Embryonic facial prominence (tissue), 1 donor: ENCODE measurements at regions not wholly inside any gene's neighbourhood (a gene's known extent, or its start where the extent isn't known, plus 50 kb on each side); places are given as distances from the start of the nearest gene placed in this dataset.
"Not testable (repeated sequence)": the region's sequence is repeated elsewhere in the genome, so short reads cannot be mapped to it uniquely, and the experiment has no call there.

Experiments used
- DNase-seq: peaks from one replicate; pipeline ENCODE4 v3.0.0-alpha.2; 2016; ENCODE audit errors: extremely low spot score

DNA sequence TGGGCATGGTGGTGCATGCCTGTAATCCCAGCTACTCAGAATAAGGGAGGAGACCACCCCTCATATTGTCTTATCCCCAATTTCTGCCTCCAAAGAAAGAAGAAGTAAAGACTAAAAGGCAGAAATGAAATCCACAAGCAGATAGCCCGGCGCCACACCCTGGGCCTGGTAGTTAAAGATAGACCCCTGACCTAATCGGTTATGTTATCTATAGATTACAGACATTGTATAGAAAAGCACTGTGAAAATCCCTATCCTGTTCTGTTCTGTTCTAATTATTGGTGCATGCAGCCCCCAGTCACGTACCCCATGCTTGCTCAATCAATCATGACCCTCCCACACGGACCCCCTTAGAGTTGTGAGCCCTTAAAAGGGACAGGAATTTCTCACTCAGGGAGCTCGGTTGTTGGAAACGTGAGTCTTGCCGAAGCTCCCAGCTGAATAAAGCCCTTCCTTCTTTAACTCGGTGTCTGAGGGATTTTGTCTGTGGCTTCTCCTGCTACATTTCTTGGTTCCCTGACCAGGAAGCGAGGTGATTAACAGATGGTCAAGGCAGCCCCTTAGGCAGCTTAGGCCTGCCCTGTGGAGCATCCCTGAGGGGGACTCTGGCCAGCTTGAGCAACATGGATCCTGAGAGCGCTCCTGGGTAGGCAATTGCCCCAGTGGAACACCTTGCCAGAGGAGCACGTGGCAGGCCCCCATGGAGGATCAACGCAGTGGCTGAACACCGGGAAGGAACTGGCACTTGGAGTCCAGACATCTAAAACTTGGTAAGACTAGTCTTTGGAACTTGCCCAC, 188.7 kb upstream of the NDUFV2 start:
- not testable (repeated sequence) for DNase-seq

DNA sequence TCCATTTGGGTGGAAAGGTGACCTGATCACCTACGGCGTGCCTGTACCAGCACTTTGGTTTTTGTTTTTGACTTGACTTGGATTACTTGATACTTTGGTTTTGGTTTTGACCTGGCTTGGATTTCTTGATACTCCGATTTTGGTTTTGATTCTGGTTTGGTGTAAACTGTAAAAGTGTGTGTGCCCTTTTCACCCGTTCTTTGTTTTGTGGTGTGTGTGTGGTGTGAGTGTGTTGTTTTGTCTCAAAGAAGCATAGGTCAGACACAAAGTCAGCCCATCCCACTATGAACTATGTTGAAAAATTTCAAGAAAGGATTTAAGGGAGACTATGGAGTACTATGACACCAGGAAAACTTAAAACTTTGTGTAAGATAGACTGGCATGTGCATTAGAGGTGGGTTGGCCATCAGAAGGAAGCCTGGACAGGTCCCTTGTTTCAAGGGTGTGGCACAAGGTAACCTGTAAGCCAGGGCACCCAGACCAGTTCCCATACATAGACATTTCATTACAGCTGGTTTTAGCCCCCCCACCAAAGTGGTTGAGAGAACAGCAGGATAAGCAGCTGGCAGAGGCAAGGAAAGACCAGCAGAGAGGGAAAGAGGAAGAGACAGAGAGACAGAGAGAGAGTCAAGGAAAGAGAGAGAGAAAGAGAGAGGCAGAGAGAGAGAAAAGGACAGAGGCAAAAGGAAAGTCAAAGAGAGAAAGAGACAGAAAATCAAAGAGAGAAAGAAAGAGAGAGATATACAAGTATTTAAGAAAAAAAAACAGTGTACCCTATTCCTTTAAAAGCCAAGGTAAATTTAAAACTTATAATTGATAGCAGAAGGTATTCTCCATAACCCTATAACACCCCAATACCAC, 187.9 kb upstream of the NDUFV2 start:
- DNase-seq, result not testable (repeated sequence)

DNA sequence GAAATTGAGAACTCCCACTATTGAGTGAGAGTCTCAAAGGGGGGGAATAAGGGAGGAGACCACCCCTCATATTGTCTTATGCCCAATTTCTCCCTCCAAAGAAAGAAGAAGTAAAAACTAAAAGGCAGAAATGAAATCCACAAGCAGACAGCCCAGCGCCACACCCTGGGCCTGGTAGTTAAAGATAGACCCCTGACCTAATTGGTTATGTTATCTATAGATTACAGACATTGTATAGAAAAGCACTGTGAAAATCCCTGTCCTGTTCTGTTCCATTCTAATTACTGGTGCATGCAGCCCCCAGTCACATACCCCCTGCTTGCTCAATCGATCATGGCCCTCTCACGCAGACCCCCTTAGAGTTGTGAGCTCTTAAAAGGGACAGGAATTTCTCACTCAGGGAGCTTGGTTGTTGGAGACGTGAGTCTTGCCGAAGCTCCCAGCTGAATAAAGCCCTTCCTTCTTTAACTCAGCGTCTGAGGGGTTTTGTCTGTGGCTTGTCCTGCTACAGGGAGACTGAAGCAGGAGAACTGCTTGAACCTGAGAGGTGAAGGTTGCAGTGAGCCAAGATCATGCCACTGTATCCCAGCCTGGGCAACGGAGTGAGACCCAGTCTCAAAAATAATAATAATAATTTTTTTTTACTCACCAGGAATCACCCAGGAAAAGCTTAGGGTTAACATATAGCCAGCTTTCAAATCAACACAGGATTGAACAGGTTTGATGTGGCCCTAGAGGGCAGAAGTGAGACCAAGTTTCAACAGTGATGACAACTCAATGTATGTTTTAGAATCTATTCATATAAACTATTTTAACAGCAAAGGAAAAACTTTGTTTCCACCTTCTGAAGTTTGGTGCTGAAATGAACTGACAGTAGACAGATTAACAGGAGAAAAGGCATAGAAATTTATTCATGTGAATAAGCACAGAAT, 181.4 kb upstream of the NDUFV2 start:
- not testable (repeated sequence) for DNase-seq

DNA sequence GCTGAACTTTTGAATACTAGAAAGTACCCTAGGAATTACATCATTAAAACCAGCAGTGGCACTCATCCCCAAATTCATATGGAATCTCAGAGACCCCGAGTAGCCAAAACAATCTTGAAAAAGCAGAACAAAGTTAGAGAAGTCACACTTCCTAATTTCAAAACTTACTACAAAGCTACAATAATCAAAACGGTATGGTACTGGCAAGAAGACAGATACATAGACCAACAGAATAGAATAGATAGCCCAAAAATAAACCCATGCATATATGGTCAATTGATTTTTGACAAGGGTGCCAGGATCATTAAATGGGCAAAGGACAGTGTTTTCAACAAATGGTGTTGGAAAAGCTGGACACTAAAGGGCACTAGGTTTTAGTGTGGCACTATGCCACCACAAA, 176.0 kb upstream of the NDUFV2 start:
- DNase-seq, result no peak

DNA sequence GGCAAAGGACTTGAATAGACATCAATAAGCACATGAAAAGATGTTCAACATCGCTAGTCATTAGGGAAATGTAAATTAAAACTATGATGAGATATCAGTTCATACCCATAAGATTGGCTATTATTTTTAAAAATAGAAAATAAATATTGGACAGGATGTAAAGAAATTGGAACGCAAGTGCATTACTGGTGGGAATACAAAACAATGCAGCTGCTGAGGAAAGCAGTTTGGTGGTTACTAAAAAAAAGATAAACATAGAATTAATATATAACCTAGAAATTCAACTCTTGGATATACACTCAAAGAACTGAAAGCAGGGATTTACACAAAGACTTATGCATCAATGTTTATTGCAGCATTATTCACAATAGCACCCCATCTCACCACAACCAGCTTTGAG, 174.5 kb upstream of the NDUFV2 start:
- no peak for DNase-seq

DNA sequence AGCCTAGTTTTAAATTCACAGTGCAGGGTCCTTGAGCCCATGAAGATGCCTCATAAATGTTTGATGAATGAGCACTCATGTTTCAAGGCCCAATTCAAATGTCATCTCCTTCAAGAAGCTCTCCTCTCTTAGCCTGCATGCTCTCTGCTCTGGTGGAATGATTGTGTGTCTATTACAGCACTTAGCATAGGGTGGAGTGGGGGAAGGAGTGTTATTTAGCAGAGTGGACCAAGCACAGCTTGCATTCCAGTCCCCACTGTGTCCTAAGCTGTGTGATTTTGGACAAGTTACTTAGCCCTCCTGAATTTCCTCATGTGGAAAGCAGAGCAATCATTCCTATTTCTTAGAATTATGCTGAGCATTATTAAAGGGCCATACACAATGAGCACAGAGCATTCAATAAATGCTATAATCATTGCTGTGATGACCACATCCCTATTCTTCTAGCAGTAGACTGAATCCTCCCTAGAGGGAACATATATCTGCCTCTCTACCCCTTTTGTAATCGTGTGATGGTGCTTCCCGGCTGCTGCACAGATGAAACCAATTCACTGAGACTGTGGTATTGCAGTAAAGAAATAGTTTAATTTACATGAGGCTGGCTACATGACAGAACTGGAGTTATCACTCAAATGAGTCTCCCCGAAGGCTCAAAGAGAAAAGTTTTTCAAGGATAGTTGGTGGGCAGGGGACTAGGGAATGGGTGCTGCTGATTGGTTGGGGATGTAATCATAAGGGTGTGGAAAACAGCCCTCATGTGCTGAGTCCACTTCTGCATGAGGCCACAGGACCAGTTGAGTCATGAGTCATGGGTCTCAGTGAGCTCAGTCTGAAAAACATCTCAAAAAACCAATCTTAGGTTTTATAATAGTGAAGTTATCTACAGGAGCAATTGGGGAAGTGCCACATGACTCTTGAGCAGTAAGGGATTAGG, 173.4 kb upstream of the NDUFV2 start:
- DNase-seq, result no peak

DNA sequence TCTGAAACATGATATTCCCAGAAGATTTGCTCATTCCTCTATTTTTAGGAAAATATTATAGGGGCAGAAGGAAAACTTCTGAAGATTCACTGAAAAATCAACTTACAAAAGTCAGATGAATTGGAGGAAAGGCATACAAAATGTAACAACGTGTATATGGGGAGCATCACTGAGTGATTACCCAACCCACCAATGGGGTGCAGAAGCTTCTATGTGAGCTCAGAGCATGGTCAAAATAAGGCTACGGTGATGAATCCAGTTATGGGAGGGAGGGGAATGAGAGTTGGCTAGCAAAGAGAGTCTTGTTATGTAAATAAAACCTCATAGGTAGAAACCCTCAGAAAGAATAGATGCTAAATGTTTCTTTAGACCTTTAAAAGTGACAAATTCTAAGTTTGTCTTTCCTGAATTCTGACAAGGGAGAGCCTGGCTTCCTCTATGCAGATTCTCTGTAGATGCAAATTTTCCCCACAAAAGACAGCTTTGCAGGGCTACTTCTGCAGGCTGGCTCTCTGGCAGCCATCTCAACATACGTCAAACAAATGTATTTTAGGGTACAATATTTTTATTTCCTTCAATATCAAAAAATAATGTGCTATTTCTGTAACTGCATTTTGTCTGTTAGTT, 171.4 kb upstream of the NDUFV2 start:
- DNase-seq, result no peak

DNA sequence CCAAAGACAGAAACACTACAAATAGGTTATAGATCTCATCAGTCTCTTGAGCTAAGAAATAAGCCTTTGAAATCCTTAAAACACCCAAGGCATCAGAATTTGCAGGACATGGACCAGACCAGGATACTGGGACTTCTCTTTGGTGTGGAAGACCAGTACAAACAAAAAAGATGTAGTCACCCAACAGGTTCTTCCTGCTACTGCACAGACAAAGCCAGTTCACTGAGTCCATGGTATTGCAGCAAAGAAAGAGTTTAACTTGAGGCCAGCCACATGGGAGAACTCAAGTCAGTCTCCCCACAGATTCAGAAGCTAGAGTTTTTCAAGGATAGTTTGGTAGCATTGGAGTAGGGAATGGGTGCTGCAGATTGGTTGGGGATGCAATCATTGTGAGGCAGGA, 169.6 kb upstream of the NDUFV2 start:
- no peak for DNase-seq

DNA sequence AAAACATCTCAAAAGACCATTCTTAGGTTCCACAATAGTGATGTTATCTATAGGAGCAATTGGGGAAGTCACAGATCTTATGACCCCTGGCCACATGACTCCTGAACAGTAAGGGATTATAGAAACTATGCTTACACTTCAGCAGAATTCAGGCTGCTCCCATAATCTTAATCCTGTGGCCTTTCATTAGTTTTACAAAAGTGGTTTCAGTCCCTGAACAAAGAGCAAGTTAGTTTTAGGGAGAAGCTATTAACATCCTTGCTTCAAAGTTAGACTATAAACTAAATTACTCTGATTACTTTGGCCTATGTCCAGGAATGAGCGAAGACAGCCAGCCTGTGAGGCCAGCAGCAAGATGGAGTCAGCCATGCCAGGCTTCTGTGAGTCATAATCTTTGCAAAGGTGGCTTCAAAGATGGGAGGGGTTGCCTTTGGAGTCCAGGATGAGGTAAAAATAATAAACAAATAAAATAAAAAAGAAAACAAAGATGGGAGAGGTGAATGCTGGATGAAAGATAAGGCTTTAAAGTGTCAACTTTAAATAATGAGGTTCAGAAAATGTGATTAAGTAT, 168.7 kb upstream of the NDUFV2 start:
- no peak for DNase-seq

DNA sequence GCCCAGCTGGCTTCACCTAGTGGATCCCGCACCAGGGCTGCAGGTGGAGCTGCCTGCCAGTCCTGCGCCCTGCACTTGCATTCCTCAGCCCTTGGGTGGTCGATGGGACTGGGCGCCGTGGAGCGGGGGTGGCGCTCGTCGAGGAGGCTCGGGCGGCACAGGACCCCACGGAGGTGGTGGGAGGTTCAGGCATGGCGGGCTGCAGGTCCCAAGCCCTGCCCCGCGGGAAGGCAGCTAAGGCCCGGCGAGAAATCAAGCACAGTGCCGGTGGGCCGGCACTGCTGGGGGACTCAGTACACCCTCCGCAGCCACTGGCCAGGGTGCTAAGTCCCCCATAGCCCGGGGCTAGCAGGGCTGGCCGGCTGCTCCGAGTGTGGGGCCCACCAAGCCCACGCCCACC, 167.2 kb upstream of the NDUFV2 start:
- not testable (repeated sequence) for DNase-seq

DNA sequence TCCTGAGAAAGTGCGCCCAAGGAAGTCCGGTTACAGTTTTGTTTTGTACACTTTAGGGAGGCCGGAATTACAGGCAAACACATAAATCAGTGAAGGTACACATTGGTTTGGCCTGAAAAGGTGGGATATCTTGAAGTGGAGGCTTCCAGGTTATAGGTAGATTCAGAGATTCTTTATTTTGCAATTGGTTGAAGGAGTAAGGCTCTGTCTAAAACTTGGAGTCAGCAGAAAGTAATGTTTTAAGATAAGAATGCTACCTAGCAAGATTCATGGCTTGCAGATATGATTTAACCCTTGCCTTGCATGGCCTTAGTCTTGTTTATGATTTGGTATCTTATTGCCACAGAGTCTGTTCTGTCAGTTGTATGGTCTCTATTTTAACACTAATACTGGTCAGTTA, 165.9 kb upstream of the NDUFV2 start:
- no peak for DNase-seq

DNA sequence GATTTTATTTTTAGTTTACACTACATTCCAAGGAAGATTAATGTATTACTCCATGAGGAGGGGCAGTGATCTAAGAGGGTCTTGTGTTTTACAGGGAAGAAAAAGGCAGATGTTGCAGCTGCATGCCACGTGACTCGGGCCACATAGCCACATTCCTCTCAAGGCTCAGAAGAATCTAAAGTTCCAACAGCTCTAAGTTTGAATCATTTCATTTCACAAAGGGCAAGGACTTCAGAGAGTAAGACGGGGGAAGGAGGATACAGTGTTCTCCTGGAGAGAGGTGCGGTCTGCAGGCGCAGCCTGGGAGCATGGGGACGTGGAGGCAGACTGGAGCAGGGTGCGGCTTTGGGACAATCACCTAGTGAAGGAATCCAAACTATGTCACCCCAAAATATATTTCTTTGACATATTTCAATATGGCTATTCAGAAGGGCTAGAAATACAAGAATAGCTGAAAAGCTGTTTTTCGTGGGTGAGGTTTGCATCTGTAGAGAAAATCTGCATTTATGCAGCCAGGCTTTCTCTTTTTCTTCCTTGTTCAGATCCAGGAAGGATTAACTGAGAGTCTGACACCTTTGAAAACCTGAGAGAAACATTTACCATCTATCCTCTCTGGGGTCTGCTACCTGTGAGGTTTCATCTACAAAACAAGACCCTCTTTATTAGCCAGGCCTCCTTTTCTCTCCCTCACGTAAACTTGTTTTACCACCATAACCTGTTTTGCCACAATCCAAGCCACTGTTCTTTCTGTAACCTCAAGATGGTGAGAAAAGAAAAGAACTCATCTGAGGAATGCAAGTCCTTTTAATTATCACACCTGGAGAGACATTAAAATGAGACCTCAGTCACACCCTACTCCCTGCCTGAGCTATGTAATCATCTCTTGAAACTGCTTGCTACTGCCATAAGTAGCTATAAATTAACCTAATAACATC, 165.1 kb upstream of the NDUFV2 start:
- no peak for DNase-seq

DNA sequence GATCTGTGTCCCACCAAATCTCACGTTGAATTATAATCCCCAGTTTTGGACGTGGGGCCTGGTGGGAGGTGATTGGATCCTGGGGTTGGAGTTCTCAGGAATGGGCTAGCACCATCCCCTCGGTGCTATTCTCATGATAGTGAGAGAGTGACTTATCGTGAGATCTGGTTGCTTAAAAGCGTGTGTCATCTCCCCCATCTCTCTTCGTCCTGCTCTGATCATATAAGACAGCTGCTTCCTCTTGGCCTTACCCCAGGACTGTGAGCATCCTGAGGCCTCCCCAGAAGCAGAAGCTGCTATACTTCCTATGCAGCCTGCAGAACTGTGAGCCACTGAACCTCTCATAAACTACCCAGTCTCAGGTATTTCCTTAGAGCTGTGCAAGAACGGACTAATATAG, 163.7 kb upstream of the NDUFV2 start:
- DNase-seq, result no peak

DNA sequence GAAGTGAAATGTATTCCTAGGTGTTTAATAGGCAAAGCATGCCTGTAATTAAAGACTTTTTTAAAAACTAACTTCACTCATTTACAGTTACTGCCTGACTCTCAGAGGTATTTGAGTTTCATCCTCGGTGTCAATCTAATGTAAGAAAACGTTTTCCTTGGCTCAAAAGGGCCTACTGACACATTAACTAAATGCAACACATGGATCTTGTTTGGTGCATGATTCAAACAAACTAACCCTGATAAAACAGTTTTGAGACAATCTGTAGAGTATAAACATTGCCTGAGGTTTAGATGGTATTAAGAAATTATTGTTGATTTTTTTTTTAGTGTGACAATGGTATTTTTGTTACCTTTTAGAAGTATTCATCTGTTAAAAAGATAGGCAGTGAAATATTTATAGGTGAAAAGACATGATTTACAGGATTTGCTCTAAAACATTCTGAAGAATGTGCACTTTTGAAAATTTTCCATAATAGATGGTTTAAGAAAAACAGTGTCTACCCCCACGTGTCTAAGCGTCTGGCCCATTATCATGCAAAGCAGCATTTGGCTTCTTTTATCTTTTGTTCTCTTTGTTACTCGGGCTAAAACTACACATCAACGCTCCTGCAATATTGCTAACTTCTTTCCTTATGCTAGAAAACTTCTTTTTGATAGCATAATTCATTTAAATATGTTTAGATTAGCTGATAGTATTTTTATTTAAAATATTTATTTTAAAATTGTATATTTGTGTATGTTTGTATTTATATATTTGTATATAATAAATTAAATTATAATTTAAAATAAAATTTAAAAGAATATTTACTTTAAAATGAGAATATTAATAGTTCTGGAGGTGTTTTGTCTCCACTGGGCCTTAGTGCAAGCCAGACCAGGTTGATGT, 160.2 kb upstream of the NDUFV2 start:
- no peak for DNase-seq

DNA sequence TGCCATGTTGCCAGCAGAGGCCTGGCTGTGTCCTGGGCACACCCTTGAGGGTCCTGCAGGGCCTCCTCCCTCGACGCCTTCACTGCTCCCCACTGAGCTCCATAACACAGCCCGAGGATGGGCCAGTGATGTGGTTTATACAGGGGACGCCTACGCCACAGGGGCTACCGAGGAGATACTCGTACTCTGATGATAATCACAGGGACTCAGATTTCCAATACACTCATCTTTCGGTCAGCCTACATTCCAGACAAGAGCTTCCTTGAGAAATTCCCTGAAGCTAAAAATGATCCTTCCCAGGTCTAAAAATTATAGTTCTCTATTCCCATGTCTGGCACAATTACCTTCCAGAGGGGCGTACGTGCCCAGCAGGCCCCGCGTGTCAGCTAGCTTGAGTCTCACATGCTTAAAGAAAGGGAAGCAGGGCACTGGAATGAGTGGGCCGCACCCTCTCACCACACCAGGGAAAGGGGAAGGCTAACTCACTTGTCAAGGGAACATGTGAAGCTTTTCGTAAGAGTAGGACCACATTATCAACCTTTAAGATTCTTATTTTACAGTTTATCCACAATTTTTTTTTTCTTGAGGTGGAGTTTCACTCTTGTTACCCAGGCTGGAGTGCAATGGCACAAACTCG, 159.5 kb upstream of the NDUFV2 start:
- no peak for DNase-seq

DNA sequence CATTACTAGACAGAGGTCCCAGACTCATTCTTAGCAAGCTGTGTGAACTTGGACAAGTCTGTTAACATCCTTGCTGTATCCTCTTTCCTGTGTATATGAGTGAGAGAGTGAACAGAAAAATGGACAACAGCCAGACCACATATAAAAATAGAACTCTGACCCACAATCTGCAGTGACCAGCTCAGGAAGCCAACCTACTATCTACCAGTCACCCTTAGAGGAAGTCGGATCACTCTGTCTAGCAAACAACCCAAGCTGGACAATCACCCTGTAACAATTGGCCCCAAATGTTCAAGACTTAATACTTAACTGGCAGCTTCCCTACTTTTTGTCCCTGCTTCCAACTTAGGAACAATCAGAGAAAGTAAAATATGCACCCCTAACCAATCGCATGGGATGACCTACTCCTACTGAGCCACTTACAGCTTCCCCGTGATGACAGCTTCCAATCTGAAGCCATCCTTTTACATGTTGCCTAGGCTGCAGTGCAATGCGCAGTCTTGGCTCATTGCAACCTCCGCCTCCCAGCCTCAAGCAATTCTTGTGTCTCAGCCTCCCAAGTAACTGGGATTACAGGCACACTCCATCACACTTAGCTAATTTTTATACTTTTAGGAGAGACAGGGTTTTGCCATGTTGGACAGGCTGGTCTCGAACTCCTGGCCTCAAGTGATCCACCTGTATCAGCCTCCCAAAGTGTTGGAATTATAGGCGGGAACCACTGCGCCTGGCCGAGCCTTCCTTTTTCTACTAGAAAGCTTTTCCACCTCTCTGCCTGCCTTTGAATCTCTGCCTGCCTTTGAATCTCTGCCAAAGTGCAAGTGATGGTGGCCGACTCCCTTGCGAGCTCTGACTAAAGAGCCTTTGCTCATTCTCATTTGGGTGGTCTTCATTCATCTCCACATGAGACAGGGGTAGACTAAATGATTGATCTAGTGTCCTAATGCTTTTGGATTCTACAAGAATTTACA, 158.3 kb upstream of the NDUFV2 start:
- DNase-seq, result no peak
